Activated naive CD4-positive, alpha-beta T cell treated with anti-CD3 and anti-CD28 coated beads, Interleukin-2, amount 50 U/mL, for 24 hours (primary cell): ENCODE measurements at regions not wholly inside any gene's neighbourhood (a gene's known extent, or its start where the extent isn't known, plus 50 kb on each side); places are given as distances from the start of the nearest gene placed in this dataset.
"Not testable (repeated sequence)": the region's sequence is repeated elsewhere in the genome, so short reads cannot be mapped to it uniquely, and the experiment has no call there.

Experiments used
- H3K27ac Mint-ChIP-seq: one replicate; pipeline ENCODE4 v1.8.0; 2021; ENCODE audit warnings: mild to moderate bottlenecking, mixed read lengths
- H3K27me3 Mint-ChIP-seq: one replicate; pipeline ENCODE4 v1.8.0; 2021; ENCODE audit warnings: mixed read lengths
- H3K36me3 Mint-ChIP-seq: one replicate; pipeline ENCODE4 v1.8.0; 2021; ENCODE audit warnings: mixed read lengths
- H3K4me1 Mint-ChIP-seq: one replicate; pipeline ENCODE4 v1.8.0; 2021; ENCODE audit warnings: mixed read lengths
- H3K4me3 Mint-ChIP-seq: one replicate; pipeline ENCODE4 v1.8.0; 2021; ENCODE audit warnings: mild to moderate bottlenecking, mixed read lengths
- H3K9me3 Mint-ChIP-seq: one replicate; pipeline ENCODE4 v1.8.0; 2021; ENCODE audit warnings: mixed read lengths

- peaks cover 2% of the 10 kb centered on the region for H3K36me3 Mint-ChIP-seq
- H3K4me1 Mint-ChIP-seq = no peaks in the 10 kb centered on the region
- peaks cover 12% of the 10 kb centered on the region for H3K9me3 Mint-ChIP-seq
- no peaks in the 10 kb centered on the region for H3K27me3 Mint-ChIP-seq
- no peak overlapping the region for H3K4me3 Mint-ChIP-seq
- H3K27ac Mint-ChIP-seq = no peak overlapping the region
These were observed 125.4 kb downstream of the KIF26A start for GRCh38 chr14:104263675-104264358.

- Mint-ChIP-seq H3K9me3 (peaks cover 12% of the 10 kb centered on the region), H3K4me1 (no peaks in the 10 kb centered on the region), H3K36me3 (peaks cover 2% of the 10 kb centered on the region), H3K27me3 (no peaks in the 10 kb centered on the region), H3K27ac (no peak overlapping the region), H3K4me3 (no peak overlapping the region)
These were observed 126.3 kb downstream of the KIF26A start for GRCh38 chr14:104264495-104265265.

DNA sequence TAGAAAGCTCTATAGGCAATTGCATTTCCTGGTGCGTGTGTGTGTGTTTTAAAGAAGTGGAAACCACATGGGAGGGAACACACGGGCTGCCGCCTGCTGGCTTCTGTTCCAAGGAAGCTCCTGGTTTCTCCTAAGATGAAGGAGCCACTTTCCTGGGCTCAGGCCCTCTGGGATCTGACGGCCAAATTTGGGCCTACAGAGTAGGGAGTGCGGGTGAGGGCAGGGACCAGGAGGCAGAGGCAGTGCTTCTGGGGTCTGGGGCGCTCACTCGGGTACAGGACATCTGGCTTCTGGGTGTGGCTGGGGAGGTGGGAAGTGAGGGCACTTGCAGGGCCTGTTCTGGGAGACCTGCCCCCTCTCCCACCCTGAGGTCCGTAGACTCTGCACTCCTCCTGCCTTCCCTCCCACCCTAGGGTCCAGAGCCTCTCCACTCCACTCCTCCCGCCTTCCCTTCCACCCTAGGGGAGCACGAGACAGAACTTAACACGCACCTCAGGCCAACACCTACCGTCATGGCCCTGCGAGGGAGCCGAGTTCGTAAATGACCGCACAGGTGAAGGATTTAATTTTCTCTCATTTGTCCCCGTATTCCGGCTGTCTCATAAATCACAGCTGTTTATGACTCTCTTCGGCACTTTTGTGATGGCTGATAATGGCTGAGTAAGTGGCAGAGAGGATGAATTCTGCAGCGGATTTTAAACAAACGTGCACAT is 127.7 kb downstream of the KIF26A start:
- no peaks in the 10 kb centered on the region for H3K36me3 Mint-ChIP-seq

DNA sequence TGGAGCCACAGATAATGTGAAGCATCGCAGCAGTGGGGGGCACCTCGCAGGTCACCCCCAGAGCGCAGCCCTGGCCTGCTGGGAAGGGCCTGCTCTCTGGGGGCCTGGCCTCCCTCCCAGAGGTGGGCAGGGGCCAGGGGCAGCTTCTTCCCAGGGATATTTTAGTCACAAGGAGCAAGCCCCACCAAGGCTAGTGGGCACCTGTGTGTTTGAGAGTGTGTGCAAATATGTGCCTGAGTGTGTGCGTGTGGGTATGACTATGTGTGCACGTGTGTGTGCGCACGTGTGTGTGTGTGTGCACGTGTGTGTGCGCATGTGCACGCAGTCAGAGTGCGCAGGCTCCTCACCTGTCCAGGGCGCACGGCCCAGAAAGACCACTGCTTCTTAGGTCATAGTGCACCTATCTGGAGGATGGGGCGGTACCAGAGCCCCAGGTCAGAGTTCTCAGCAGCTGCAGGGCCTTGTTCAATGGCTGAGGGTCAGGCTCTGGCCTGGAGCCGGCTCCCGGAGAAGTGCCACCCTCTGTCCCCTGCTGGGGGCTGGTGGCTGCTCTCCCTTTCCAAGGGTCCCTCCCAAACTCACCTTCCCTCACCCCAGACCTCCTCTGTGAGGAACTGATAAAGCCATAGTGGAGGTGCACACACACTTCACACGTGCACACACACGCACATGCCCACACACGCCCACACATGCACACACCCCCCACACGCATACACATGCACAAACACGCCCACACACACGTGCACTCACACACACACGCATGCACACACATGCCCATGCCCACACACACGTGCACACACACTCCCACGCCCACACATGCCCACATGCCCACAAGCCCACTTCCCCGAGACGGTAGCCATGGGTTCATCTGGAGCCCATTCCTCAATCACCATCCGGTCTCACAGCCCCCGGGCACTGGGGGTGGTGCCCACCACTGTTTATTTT is 128.5 kb downstream of the KIF26A start:
- H3K4me3 Mint-ChIP-seq = no peak overlapping the region
- no peaks in the 10 kb centered on the region for H3K9me3 Mint-ChIP-seq
- no peaks in the 10 kb centered on the region for H3K4me1 Mint-ChIP-seq
- H3K36me3 Mint-ChIP-seq = no peaks in the 10 kb centered on the region
- H3K27ac Mint-ChIP-seq = no peak overlapping the region
- no peaks in the 10 kb centered on the region for H3K27me3 Mint-ChIP-seq

More for the DNA sequence above, 127.7 kb downstream of the KIF26A start:
- no peak overlapping the region for H3K27ac Mint-ChIP-seq
- no peak overlapping the region for H3K4me3 Mint-ChIP-seq
- no peaks in the 10 kb centered on the region for H3K27me3 Mint-ChIP-seq
- H3K9me3 Mint-ChIP-seq = peaks cover 6% of the 10 kb centered on the region
- H3K4me1 Mint-ChIP-seq = no peaks in the 10 kb centered on the region

DNA sequence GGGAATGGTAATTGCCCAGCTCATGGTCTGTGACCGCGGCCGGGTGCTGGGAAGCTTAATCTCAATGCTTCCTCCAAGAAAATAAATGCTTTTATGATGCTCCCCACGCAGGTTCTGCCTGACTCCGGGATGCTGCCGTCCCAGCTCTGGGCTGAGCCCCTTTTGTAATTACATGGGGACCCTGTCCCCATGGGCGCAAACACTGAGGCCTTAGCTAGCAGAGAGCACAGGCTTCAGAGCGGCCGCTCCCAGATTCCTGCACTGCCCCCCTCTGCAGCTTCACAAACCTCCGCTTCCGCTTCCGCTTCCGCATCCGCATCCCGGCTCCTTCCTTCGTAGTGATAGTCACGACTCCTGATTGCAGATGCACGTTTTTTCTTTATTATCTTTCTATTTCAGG is 129.5 kb downstream of the KIF26A start:
- Mint-ChIP-seq H3K36me3 (no peaks in the 10 kb centered on the region), H3K27ac (peak overlapping the region; percentile 68), H3K27me3 (no peaks in the 10 kb centered on the region), H3K4me3 (peak overlapping the region; percentile 56), H3K9me3 (no peaks in the 10 kb centered on the region), H3K4me1 (no peaks in the 10 kb centered on the region)

DNA sequence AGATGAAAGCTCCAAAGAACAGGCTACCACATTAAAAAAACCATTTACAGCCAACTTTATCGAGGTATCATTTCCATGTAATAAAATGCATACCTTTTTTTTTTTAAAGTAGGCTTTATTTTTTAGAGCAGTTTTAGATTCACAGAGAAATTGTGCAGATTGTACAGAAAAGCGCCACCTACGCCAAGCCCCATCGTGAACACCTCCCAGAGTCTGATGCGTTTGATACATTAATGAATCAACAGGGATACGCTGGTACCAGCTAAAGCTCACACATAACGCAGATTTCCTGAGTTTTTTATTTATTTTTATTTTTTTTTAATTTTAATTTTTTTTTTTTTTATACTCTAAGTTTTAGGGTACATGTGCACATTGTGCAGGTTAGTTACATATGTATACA is 129.9 kb downstream of the KIF26A start:
- Mint-ChIP-seq H3K36me3 (no peaks in the 10 kb centered on the region), H3K27me3 (no peaks in the 10 kb centered on the region), H3K27ac (peak overlapping the region; percentile 68), H3K4me3 (peak overlapping the region; percentile 56), H3K4me1 (no peaks in the 10 kb centered on the region), H3K9me3 (no peaks in the 10 kb centered on the region)

DNA sequence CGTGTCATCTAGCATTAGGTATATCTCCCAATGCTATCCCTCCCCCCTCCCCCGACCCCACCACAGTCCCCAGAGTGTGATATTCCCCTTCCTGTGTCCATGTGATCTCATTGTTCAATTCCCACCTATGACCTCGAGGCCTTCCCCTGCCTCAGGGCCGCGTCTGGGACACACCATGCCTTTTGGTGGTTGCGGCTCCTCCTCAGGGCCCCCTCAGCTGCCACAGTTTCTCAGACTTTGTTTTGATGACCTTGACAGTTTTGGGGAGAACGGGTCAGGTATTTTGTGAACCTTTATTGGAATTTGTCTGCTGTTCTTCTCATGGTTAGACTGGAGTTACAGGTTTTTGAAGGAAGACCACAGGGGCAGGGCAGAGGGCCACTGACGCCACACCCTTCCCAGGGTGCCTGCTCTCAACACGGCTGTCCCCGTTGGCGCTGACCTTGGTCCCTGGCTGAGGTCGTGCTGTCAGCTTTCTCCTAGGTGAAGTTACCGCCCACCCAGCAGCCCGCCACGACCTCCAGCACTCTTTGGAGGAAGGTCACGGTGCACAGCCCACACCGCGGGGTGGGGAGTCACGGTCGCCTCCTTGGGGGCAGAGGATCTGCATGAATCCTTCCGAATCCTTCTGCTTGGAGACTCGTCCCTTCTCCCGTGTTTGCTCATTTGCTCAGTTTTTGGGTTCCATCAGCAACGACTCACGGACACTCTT is 130.5 kb downstream of the KIF26A start:
- no peaks in the 10 kb centered on the region for H3K27me3 Mint-ChIP-seq
- H3K36me3 Mint-ChIP-seq = no peaks in the 10 kb centered on the region
- H3K27ac Mint-ChIP-seq = no peak overlapping the region
- no peaks in the 10 kb centered on the region for H3K9me3 Mint-ChIP-seq
- H3K4me1 Mint-ChIP-seq = no peaks in the 10 kb centered on the region
- H3K4me3 Mint-ChIP-seq = no peak overlapping the region

GRCh38 chr14:104269511-104270241 is 131.3 kb downstream of the KIF26A start:
- not testable (repeated sequence) for H3K27me3 Mint-ChIP-seq, H3K36me3 Mint-ChIP-seq, H3K4me1 Mint-ChIP-seq, H3K27ac Mint-ChIP-seq, H3K4me3 Mint-ChIP-seq, H3K9me3 Mint-ChIP-seq

DNA sequence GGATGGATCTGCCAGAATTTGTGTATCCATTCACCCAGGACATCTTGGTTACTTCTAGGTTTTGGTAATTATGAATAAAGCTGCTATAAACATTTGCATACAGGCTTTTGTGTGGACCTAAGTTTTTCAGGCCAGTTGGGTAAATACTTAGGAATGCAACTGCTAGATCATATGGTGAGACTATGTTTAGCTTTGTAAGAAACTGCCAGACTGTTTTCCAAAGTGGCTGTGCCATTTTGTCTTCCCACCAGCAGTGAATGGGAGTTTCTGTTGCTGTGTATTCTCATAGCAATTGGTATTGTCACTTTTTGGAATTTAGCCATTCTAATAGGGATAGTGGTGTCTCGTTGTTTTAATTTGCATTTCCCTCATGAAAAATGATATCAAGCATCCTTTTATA is 133.0 kb downstream of the KIF26A start:
- no peaks in the 10 kb centered on the region for H3K4me1 Mint-ChIP-seq
- no peaks in the 10 kb centered on the region for H3K27me3 Mint-ChIP-seq
- no peaks in the 10 kb centered on the region for H3K36me3 Mint-ChIP-seq
- H3K4me3 Mint-ChIP-seq = no peak overlapping the region
- H3K27ac Mint-ChIP-seq = no peak overlapping the region
- H3K9me3 Mint-ChIP-seq = no peaks in the 10 kb centered on the region

DNA sequence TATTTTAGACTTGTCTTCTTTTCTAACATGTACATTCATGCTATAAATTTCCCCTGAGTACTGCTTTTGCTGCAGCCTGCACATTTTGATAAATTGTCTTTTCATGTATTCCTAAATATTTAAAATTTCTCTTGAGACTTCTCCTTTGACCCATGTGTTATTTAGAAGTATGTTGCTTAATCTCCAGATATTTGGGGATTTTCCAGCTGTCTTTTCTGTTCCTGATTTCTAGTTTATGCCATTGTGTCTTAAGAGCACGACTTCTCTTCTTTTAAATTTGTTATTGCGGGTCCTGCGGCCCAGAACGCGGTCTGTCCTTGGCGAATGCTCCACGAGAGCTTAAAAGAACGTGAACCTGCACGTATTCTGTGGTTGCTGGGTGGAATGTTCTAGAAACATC is 136.4 kb downstream of the KIF26A start:
- Mint-ChIP-seq H3K4me1 (no peaks in the 10 kb centered on the region), H3K27me3 (peaks cover 5% of the 10 kb centered on the region), H3K36me3 (no peaks in the 10 kb centered on the region), H3K4me3 (no peak overlapping the region), H3K9me3 (no peaks in the 10 kb centered on the region), H3K27ac (no peak overlapping the region)

GRCh38 chr14:104277416-104278213 is 139.2 kb downstream of the KIF26A start:
- peak overlapping the region; percentile 30 for H3K27ac Mint-ChIP-seq
- peaks cover 5% of the 10 kb centered on the region for H3K27me3 Mint-ChIP-seq
- H3K4me1 Mint-ChIP-seq = no peaks in the 10 kb centered on the region
- no peaks in the 10 kb centered on the region for H3K9me3 Mint-ChIP-seq
- H3K4me3 Mint-ChIP-seq = no peak overlapping the region
- H3K36me3 Mint-ChIP-seq = no peaks in the 10 kb centered on the region

- Mint-ChIP-seq H3K4me3 (no peak overlapping the region), H3K27ac (peak overlapping the region; percentile 30), H3K27me3 (peaks cover 5% of the 10 kb centered on the region), H3K4me1 (no peaks in the 10 kb centered on the region), H3K9me3 (no peaks in the 10 kb centered on the region), H3K36me3 (no peaks in the 10 kb centered on the region)
These were observed 139.8 kb downstream of the KIF26A start for GRCh38 chr14:104278214-104278534.

- Mint-ChIP-seq H3K36me3 (no peaks in the 10 kb centered on the region), H3K27me3 (peaks cover 5% of the 10 kb centered on the region), H3K9me3 (no peaks in the 10 kb centered on the region), H3K4me1 (no peaks in the 10 kb centered on the region), H3K4me3 (no peak overlapping the region), H3K27ac (no peak overlapping the region)
These were observed 141.9 kb downstream of the KIF26A start for GRCh38 chr14:104280085-104280901.
